Activated T-cell treated with anti-CD3 and anti-CD28 coated beads, Interleukin-2, amount 50 U/mL, for 1 hour (primary cell): ENCODE measurements at regions not wholly inside any gene's neighbourhood (a gene's known extent, or its start where the extent isn't known, plus 50 kb on each side); places are given as distances from the start of the nearest gene placed in this dataset.

Experiments used
- DNase-seq: peaks from one replicate; pipeline ENCODE4 v3.0.0-alpha.2; 2020

DNA sequence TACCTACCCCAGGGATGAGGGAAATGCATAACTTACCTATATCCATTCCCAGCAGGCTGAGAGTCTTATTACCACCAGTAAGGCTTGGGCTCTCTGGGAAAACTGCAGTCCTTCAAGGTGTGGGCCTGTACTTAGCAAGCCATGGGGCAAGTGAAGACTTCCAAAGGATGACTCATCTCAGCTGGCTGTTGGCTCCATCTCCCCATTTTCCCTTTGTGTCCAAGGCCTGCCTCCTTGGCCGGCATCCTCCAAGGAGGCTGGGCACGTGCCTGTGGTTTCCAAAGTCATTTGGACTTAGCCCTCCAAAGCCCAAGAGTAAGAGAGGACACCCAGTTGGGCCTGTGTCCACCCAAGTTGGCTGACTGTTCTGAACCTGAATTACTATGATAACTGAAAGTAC, 89.8 kb downstream of the TMEM100 start:
- DNase-seq: no peak

DNA sequence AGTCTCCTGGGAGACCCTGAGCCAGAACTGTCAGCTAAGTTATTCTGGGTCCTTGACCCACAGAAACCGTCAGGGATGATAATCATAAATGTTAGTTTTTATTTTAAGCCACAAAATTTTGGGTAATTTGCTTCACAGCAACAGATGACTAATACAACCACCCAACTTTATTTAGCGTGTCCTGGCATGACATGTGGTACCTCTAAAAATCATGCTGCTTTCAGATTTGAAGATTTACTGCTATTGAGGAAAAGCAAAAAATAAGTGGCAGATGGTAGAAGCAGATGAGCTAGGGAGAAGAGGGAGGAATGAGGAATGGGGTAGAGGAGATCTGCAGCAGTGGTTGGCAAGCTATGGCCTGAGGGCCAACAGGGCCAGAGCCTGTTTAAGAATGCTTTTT, 90.4 kb downstream of the TMEM100 start:
- no peak for DNase-seq

DNA sequence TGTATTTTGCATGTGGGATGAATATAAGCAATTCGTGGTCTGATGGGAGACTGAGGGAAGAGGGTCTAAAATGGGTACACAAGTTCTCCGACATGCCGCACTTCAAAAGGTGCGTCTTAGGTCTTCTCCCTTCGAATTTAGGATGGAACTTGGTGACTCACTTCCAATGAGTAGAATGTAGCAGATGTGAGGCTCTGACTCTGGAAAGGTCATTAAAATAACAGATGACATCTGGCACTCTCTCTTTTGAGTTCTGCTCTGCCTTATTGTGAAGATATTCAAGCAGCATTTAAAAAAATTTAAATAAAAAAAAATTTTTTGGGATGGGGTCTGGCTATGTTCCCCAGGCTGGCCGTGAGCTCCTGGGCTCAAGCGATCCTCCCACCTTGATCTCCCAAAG, 92.7 kb downstream of the TMEM100 start:
- DNase-seq: no peak

DNA sequence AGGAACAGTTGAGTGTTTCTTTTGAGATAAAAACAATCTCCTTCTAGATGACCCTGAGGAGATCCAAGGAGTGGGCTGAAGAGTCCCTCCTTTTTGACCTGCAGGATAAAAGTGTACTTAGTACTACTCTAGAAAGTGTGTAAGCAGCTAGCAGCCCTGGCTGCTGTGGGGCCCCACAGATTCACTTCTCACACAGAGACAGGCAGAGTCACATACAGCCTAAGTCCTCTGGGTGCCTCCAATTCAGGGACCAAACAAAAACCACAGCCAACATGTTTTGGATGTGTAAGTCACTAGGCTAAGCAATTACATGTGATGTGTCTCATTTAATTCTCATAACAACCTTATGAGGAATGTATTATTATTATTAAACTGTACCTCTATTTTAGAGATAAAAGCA, 97.1 kb downstream of the TMEM100 start:
- DNase-seq: no peak

DNA sequence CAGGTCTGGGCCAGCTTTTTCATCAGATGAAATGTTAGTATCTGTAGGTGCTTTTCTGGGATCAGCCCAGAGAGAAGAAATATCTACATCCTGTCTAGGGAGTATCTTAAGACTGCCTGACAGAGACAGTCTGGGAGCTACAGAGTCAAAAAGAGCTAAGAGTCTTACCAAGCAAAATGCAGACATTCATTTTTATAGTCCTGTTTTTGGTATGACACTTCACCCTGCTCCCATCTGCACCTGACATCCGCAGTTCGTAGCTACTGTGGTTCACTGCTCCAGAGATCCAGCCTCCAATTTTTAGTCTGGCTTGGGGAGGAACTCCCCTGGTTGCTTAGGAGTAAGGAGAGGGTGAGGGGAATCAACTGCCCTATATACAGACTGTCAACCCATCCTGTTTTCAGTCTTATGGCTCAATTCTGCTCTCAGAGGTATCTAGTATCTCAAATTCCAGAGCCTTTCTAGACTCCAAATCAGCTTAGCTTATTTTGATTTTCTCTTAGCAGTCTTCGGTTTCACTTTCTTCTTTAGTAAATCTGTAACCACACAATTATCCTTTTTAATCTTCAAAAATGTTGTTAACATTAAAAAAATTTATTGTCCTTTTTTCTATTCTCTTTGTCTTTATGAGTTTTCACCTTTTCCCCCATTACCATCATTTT, 97.8 kb downstream of the TMEM100 start:
- no peak for DNase-seq

DNA sequence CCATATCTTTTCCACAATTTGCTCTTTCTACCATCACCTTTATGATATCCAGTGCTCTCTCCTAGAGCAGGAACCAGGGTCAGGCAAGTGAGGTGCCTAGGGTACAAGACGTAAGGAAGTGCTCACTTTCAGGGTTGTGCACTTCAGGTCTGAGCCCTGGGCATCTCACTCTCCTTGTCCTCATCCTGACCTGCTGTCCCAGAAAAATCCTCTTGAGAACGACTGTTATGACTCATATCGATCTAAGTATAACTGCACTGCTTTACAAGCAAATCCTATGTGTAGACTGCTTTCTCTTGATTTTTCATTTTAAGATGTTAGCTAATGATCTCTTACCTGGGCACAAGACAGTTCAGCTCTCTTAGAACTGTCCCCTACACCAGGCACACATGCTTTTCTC, 100.1 kb downstream of the TMEM100 start:
- no peak for DNase-seq

DNA sequence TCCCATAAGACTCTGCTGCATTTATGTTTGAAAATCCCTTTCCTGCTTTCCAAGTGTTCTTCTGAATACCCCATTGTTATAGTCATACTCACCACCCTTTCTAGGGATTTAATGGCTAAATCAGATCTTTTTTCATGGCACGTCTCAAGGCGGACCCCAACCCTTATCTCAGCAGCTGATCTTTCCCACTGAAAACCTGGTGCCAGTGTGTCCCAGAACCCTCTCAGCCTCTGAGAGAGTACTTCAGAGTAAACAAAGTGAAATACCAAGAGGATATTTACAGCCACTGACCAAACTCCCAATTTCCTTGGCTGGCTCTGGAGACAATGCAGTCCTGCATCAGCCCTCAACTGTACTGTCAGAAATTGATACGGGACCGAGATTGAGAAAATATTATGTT, 101.7 kb downstream of the TMEM100 start:
- no peak for DNase-seq

DNA sequence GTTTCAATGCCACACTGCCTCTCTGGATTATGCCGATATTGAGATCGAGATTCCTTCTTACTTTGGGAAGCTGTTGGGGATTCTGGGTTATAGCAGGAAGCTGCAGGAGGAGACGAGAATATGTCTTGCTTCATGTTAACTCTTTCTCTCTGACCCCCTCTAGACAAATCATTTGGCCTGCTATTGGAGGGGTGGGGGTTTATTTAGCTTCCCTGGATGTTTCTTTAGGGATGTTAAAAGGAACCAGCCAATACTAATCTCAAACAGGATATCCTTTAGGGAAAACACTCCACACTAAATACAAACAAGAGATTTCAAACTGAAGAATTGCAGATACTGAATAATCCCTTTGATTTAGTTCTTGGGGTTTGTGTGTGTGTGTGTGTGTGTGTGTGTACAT, 102.6 kb downstream of the TMEM100 start:
- no peak for DNase-seq

DNA sequence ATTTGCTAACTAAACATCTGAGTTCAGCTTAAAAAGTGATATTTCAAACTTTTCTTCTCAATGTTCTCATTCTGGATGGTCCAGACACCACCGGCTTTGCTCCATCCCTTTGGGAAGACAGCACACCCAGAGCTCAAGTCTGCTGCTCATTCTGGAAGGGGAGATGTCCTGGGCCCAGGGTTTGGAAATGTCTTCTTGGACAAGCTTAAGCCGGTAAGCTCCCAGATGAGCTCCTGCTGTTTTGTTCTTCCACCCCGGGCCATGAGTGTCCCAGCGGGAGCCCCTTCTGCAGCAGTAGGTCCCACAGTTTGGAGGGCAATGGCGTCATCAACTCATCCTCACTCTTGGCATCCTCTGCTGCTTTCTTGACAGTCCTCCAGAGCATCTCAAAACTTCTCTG, 105.2 kb downstream of the TMEM100 start:
- no peak for DNase-seq

DNA sequence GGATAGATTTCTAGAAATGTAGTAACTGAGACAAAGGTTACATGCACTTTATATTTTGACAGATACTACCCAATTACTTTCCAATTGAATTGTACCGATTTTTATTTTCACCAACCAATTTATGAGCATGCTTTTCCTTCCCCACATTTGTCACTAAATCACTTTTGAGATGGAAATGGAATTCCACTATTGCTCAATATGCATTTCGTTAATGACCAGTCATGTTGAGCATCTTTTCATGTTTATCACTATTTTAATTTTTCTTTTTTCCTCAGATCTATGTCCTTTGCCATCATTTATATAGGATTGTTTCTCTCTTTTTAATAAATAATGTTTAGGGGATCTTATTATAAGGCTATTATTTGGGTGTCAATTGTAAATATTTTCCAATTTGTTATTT, 102.8 kb upstream of the SMIM36 start:
- no peak for DNase-seq

DNA sequence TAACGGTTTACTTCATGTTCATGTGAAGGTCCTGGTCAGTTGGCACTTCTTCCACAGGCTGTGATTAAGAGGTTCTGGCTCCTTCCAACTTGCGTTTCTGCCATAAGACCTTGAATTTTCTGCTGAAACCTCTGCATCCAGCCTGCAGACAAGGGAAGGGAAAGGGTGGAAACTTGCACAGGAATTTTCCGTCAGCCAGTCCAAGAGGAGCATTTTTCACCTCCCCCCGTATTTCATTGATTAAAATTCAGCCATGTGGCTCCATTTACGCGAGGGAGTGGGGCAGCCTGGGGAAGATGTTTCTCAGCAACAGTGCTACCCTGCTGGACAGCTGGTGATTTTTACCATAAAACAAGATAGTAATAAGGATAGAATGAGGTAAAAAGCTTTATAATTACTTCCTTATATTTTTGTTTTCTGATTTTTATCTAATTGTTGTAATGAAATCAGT, 101.5 kb upstream of the SMIM36 start:
- no peak for DNase-seq

DNA sequence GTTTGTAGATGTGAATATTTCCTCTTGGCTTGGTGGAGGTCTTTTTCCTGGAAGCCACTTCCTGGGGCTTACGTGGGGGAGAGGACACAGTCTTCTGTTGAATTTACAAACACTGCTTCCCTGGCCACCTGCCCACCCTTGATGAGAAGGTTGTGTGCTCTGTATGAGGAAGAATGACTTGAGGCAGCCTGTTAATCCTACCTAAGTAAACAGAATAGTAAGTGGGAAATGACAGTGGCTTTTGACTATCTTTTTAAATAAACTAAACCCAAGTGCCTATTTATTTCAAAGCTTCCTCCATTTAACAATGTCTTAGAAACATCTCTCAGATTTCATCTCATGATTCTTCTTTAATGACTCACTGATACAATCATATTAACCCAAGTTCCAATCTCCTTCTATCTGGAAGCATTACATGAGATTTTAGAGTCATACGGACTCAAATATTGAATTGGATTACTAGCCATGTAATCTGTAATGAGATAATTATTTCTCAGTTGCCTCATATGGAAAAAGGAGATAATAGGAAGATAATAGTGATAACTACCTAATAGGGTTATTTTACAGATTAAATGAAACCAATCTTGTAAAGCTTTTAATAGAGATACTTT, 96.6 kb upstream of the SMIM36 start:
- DNase-seq: no peak

DNA sequence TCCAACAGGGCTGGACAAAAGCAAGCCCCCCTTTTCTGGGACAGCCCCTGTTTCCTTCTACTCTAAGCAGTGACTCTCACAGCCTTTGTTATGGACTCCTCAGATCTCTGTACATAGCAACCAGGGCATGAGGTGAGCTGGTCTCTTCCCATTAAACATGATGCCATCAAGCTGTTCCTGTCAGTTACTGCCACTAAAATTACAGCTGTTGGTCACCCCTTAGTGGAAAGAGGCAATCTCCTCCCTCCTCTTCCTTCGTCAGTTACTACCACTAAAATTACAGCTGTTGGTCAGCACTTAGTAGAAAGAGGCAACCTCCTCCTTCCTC, 95.2 kb upstream of the SMIM36 start:
- DNase-seq: no peak

DNA sequence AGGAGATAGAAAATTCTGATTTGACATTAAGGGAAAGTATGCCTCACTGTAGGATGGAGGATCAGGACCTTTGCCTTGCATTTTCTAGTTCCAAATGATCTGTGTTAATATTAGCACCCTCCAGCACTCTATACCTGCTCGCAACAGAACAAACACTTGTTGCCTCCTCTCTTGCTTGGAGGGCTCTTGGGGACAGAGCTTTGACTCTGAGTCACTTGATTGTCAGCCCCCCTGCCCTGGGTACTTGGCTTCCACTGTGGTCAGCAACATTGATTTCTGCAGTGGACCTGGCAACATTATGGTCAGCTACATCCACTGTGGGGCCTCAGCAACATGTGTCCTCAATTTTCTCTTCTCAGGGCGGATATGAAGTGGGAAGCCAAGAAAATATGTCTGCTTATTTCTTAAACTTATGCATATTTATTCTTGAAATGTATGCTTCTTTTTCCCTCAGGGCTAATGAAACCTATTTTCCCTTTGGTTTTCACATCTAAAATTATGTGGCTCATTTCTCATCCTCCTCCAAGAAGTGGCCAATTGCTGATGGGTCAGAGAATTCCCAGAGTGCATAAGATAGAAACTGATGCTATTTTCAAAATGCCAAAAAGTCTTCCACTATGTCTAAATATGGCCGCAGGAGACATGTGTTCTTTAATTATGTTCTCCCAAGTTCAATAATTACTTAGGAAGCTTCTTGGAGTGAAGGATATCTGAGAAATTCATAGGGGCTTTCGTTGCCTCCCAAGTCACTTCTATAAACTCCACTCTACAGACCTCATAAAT, 94.6 kb upstream of the SMIM36 start:
- DNase-seq: no peak

DNA sequence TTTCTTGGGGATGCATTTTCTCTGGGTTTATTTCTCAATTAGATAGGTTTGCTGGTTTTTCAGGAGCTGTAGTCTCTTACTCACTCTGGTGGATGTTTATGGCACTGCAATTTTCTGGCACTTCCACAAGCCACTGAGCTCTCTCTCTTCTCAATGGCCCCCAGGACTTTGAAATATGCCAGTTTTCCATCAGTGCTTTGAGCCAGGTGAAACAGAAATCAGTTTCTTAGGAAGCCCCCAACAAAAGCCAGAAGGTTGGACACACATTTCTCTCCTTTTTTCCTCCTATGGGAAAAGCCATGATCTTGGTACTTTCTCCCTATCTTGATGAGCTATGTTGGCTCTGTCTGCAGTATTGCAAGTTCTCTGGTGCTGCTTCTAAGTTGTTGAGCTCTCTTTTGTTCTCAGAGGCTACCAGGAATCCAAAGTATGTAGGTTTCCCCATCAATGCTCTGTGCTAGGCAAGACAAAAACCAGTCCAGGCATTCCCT, 90.7 kb upstream of the SMIM36 start:
- DNase-seq: no peak

DNA sequence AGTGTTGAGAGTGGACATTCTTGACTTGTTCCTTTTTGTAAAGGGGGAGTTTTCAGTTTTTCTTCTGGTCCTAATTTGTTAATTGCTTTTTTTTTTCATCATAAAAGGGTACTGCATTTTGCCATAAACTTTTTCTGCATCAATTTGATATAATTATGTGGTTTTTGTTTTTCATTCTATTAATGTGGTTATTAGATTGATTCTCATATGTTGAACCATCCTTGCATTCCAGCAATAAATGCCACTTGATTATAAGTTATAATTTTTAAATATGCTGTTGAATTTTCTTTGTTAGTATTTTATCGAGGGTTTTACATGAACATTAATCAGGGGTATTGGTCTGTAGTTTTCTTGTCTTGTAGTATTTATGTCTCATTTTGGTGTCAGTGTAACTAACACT, 87.2 kb upstream of the SMIM36 start:
- no peak for DNase-seq

DNA sequence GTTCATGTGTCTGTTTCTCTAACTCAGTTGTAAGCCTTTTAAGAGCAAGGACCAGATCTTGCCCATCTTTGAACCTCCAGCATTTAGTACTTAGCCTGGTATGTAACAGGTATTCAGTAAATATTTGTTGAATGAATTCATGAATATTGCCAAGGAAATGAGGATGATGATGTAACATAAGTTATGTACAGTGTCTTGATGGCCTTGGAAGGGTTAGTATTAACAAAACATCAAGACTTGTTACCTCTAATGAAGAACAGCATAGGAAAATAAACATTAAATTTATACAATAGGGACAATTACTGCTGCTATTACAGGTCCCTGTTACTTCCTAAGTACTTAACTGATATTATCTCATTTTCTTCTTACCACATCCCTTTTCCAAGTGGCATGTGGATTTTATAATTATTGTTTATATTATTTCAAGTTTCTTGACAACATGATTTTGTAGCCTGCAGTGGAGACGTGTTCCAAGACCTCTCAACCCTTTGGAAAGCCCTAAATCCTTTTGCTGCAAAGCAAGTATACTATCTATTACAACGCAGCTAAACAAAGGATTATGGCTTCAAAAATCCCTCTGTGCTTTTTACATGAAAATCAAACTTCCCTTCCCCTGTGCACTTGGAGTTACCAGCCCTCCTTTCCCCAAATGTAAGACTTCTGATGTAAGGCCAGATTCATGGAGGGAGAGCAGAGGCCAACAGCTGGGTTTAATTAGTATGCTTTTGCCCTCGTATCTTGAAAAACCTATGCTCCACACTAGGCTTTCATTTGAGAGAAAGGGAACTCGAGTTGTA, 77.4 kb upstream of the SMIM36 start:
- DNase-seq: no peak

DNA sequence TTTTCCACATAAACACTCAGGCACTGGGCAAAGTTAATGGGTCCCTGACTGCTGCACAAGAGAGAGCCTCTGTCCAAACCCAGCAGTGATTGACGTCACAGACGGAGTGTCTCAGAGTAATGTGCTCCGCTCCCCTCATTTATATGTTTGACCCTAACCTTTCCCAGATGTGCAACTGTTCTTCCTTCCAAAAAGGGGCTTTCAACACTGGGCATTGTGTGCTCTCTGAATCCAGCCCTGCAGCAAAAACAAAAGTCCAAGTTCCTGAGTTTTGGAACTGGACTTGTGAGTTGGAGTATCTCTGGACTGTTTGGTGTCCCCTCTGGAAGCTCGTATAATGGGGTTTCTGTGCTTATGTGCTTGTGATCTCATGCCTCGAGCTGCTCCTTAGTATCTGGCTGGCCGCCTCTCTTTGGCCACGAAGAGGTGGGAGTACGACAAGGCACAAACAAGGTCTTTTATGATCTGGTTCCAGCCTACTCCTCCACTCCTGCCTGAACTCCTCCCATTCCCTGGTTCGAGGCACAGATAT, 76.4 kb upstream of the SMIM36 start:
- no peak for DNase-seq

DNA sequence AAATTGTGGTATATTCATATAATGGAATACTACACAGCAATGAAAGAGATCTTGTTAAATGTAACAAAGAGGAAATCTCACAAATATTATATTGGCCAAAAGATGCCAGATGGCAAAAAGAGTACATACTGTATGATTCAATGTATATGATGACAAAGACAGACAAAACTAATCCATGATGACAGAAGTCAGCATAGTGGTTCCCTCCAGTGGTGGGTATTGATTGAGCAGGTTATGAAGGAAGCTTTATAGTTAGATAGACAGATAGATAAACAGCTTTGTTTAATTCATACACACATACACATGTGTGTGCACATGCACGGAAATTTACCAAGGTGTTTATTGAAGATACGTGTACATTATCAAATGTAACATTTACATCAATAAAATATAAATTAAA, 74.4 kb upstream of the SMIM36 start:
- DNase-seq: no peak

DNA sequence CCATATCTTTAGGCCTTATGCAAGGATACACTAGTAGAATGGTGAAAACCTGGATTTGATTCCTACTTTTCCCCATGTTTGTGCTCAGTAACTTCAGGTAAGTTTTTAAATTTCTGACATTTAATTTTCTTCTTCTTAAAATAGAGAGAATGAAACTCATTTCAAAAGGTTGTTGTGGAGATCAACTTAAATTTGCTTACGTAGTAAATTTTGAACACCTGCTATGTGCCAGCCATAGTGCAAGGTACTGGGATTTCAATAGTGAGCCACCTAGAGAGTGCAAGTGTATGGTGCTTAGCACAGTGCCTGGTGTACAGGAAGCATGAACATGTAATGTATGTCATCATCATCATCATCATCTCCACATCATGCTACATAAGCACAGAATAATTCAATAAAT, 73.6 kb upstream of the SMIM36 start:
- DNase-seq: no peak

DNA sequence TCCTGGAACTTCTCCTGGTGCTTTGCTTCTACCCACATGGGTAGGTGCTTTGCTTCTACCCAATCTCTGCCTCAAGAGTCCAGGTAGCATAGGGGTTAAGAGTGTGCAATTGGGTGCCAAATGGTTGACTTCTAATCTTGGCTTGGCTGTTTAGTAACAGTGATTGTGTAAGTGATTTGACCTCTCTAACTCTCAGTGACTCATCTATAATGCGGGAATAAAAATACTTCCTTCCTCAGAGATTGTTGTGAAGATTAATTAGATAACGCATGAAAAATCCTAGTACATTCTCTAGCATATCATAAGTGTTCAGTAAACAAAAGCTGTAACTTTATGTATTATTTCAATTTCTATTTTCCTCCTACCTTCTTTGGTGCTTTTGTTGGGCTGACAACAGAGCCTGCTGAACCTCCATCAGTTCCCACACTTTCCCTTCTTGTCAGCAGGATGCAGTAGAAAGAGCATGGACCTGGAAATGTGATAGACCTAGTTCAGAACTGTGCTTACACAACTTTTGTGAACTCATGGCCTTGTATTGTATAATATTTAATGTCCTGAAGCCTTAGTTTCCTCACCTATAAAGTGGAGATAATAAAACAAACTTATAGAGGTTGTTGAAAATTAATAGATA, 72.9 kb upstream of the SMIM36 start:
- DNase-seq: no peak

DNA sequence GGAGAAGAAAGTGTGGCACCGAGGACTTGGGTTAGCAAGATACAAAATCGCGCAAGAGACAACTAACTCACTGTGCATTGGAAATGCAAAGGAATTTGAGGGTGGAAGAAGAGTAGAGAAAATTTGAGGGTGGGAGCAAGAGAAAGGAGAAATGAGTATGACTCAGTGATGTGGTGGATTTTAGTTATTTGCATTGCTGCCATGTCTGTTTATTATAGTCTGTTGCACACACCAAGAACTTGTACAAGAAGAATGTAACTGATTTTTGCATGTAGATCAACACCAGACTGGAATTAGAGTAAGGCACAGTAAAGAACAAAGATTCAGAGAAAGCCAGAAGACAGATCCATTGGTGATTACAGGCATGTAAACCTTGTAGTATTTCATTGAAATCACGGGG, 71.6 kb upstream of the SMIM36 start:
- no peak for DNase-seq
